ENCODE measurements at regions not wholly inside any gene's neighbourhood (a gene's known extent, or its start where the extent isn't known, plus 50 kb on each side); places are given as distances from the start of the nearest gene placed in this dataset.

GRCh38 chr1:183716286-183716685 lies 63.2 kb upstream of the APOBEC4 start:
- H3K9ac ChIP-seq (ENCODE audit: low read depth in 1 of 2, low read length in 2 of 2), result no peak overlapping the region
- no peaks in the 10 kb centered on the region for H3K27me3 ChIP-seq (ENCODE audit: control insufficient read depth in 4 of 4, insufficient read depth in 4 of 4, low read length in 3 of 4)
- H3K4me1 ChIP-seq (ENCODE audit: control insufficient read depth in 4 of 4, insufficient read depth in 4 of 4, low read length in 3 of 4), result no peaks in the 10 kb centered on the region
- no peak for DNase-seq (ENCODE audit: low spot score)
- WGBS, result 97% methylated on average over 1 of the region's 1 CpG
- no peaks in the 10 kb centered on the region for H3K36me3 ChIP-seq (ENCODE audit: control insufficient read depth in 4 of 4, insufficient read depth in 3 of 4, low read depth in 1 of 4, low read length in 3 of 4)
- no peak for TF ChIP-seq SP1 (IDR thresholded peaks at IDR 0.05)
- TF ChIP-seq EGR1 (IDR thresholded peaks at IDR 0.05; ENCODE audit: low read depth in 2 of 2), result no peak
- TF ChIP-seq, protein P1, sequence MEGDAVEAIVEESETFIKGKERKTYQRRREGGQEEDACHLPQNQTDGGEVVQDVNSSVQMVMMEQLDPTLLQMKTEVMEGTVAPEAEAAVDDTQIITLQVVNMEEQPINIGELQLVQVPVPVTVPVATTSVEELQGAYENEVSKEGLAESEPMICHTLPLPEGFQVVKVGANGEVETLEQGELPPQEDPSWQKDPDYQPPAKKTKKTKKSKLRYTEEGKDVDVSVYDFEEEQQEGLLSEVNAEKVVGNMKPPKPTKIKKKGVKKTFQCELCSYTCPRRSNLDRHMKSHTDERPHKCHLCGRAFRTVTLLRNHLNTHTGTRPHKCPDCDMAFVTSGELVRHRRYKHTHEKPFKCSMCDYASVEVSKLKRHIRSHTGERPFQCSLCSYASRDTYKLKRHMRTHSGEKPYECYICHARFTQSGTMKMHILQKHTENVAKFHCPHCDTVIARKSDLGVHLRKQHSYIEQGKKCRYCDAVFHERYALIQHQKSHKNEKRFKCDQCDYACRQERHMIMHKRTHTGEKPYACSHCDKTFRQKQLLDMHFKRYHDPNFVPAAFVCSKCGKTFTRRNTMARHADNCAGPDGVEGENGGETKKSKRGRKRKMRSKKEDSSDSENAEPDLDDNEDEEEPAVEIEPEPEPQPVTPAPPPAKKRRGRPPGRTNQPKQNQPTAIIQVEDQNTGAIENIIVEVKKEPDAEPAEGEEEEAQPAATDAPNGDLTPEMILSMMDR (IDR thresholded peaks at IDR 0.05; ENCODE audit: low read depth, low read length, missing input control), result no peak
- no peak for TF ChIP-seq GABPA (IDR thresholded peaks at IDR 0.05 in 1 of 2, conservative IDR thresholded peaks at IDR 0.05 in 1 of 2)
- TF ChIP-seq TAF1 (conservative IDR thresholded peaks at IDR 0.05), result no peak
- TF ChIP-seq ATF3 (IDR thresholded peaks at IDR 0.05), result no peak
- no peak for TF ChIP-seq FOXA1 (IDR thresholded peaks at IDR 0.05)
- TF ChIP-seq JUND (IDR thresholded peaks at IDR 0.05), result no peak
- no peak for TF ChIP-seq FOXA2 (IDR thresholded peaks at IDR 0.05)
- no peak for TF ChIP-seq RAD21 (IDR thresholded peaks at IDR 0.05)
- TF ChIP-seq HNF4A (conservative IDR thresholded peaks at IDR 0.05), result no peak
- TF ChIP-seq YY1 (IDR thresholded peaks at IDR 0.05), result no peak
- TF ChIP-seq, protein P2, sequence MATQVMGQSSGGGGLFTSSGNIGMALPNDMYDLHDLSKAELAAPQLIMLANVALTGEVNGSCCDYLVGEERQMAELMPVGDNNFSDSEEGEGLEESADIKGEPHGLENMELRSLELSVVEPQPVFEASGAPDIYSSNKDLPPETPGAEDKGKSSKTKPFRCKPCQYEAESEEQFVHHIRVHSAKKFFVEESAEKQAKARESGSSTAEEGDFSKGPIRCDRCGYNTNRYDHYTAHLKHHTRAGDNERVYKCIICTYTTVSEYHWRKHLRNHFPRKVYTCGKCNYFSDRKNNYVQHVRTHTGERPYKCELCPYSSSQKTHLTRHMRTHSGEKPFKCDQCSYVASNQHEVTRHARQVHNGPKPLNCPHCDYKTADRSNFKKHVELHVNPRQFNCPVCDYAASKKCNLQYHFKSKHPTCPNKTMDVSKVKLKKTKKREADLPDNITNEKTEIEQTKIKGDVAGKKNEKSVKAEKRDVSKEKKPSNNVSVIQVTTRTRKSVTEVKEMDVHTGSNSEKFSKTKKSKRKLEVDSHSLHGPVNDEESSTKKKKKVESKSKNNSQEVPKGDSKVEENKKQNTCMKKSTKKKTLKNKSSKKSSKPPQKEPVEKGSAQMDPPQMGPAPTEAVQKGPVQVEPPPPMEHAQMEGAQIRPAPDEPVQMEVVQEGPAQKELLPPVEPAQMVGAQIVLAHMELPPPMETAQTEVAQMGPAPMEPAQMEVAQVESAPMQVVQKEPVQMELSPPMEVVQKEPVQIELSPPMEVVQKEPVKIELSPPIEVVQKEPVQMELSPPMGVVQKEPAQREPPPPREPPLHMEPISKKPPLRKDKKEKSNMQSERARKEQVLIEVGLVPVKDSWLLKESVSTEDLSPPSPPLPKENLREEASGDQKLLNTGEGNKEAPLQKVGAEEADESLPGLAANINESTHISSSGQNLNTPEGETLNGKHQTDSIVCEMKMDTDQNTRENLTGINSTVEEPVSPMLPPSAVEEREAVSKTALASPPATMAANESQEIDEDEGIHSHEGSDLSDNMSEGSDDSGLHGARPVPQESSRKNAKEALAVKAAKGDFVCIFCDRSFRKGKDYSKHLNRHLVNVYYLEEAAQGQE (IDR thresholded peaks at IDR 0.05), result no peak
- no peak for TF ChIP-seq HNF4G (IDR thresholded peaks at IDR 0.05)
- no peak for TF ChIP-seq RXRA (IDR thresholded peaks at IDR 0.05)
- no peak for TF ChIP-seq NR2F2 (IDR thresholded peaks at IDR 0.05)
- TF ChIP-seq MAX (IDR thresholded peaks at IDR 0.05), result no peak
- TF ChIP-seq, protein P3, sequence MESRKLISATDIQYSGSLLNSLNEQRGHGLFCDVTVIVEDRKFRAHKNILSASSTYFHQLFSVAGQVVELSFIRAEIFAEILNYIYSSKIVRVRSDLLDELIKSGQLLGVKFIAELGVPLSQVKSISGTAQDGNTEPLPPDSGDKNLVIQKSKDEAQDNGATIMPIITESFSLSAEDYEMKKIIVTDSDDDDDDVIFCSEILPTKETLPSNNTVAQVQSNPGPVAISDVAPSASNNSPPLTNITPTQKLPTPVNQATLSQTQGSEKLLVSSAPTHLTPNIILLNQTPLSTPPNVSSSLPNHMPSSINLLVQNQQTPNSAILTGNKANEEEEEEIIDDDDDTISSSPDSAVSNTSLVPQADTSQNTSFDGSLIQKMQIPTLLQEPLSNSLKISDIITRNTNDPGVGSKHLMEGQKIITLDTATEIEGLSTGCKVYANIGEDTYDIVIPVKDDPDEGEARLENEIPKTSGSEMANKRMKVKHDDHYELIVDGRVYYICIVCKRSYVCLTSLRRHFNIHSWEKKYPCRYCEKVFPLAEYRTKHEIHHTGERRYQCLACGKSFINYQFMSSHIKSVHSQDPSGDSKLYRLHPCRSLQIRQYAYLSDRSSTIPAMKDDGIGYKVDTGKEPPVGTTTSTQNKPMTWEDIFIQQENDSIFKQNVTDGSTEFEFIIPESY (IDR thresholded peaks at IDR 0.05), result no peak
- H3K4me3 ChIP-seq (ENCODE audit: low read depth in 1 of 3, low read length in 3 of 3), result no peak overlapping the region
- no peak overlapping the region for H3K27ac ChIP-seq (ENCODE audit: low read depth in 1 of 2, low read length in 2 of 2)
- H3K9me3 ChIP-seq (ENCODE audit: control insufficient read depth in 4 of 4, low read length in 3 of 4), result no peaks in the 10 kb centered on the region

Measured in liver (tissue), 8 donors.